ENCODE measurements at regions not wholly inside any gene's neighbourhood (a gene's known extent, or its start where the extent isn't known, plus 50 kb on each side); places are given as distances from the start of the nearest gene placed in this dataset.

GRCh38 chr7:22909917-22910316, 87.3 kb upstream of the TOMM7 start:
- DNase-seq = no peak

GRCh38 chr7:22907805-22908204, 85.2 kb upstream of the TOMM7 start:
- no peak for DNase-seq

- no peak for DNase-seq
Measured at GRCh38 chr7:22900784-22901183, 78.1 kb upstream of the TOMM7 start.

GRCh38 chr7:22900101-22900500, 77.5 kb upstream of the TOMM7 start:
- no peak for DNase-seq

- DNase-seq = no peak
Measured at GRCh38 chr7:22896917-22897316, 74.3 kb upstream of the TOMM7 start.

GRCh38 chr7:22895828-22896165, 73.1 kb upstream of the TOMM7 start:
- no peak for DNase-seq

GRCh38 chr7:22895140-22895827, 72.6 kb upstream of the TOMM7 start:
- DNase-seq = no peak

- DNase-seq = no peak
Measured at GRCh38 chr7:22894546-22894945, 71.9 kb upstream of the TOMM7 start.

- DNase-seq = no peak
Measured at GRCh38 chr7:22890773-22891172, 68.1 kb upstream of the TOMM7 start.

GRCh38 chr7:22885797-22886261, 63.2 kb upstream of the TOMM7 start:
- peak; percentile 74 for DNase-seq

GRCh38 chr7:22884911-22885788, 62.5 kb upstream of the TOMM7 start:
- DNase-seq = peak; percentile 18

- DNase-seq = no peak
Measured at GRCh38 chr7:22882106-22882505, 59.5 kb upstream of the TOMM7 start.

- DNase-seq = no peak
Measured at GRCh38 chr7:22879709-22880306, 57.2 kb upstream of the TOMM7 start.

- DNase-seq = no peak
Measured at GRCh38 chr7:22879280-22879679, 56.6 kb upstream of the TOMM7 start.

- DNase-seq = no peak
Measured at GRCh38 chr7:22876986-22877729, 54.5 kb upstream of the TOMM7 start.

GRCh38 chr7:22875470-22875869, 52.8 kb upstream of the TOMM7 start:
- no peak for DNase-seq

- DNase-seq = no peak
Measured at GRCh38 chr7:22874904-22875303, 52.3 kb upstream of the TOMM7 start.
